T47D (cell line): ENCODE measurements at regions not wholly inside any gene's neighbourhood (a gene's known extent, or its start where the extent isn't known, plus 50 kb on each side); places are given as distances from the start of the nearest gene placed in this dataset.

Source experiments
- DNase-seq, 2 experiments: peaks; one replicate each; pipeline versions ENCODE4 v3.0.0 to v3.0.0-alpha.2; 2011 to 2012; ENCODE audit warnings: low read depth in 1 of 2, low spot score in 1 of 2
- JUND ChIP-seq: IDR thresholded peaks from 2 replicates; pipeline ENCODE4 v1.6.1; 2012; ENCODE audit warnings: low read depth
- in situ Hi-C: cut with HindIII; loops from 2 replicates; pipeline ENCODE4 v1.10.0; 2016; ENCODE audit warnings: low sequenced_read_pairs, low pct_unique_long_range_greater_than_20kb

DNA sequence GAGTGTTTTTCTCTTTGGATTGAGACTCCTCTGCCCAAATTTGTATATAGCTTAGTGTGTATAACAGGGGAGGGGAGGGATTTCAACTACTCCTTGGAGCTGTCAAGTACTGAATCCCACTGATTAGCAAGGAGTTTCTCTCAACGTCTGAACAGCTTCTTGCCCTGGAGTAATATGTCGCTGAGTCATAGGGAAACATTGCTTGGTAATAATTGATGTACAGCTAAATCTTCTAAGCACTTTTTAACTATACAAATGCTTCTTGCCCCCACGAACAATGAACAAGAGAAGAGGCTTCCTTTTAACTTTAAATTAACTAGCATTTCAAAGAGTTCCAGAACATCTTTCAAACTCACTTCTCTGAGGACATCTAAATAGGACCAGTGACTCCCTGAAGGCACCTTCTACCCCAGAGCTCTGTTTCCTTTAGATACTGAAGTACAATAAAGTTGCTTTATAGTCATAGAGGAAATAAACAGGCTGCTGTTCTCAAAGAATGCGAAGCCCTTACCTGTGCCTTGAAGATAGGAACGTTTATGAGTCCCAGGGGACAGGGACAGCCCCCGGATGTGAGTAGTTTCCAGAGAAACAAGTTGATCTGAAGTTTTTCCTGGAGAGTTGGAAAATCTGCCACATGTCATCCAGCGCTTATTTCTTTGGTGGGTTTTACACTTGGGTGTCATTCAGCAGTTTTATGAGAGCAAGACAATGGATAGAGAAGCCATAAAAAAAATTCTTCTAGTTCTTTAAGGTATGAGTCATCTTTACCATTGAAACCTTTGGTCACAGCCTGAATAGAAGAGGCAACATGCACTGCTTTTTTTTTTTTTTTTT, 462.5 kb upstream of the BTBD3 start:
- in situ Hi-C loops = no loop called here
- DNase-seq = peak in 1 of 2 experiments; percentile 29
- TF ChIP-seq JUND = no peak

DNA sequence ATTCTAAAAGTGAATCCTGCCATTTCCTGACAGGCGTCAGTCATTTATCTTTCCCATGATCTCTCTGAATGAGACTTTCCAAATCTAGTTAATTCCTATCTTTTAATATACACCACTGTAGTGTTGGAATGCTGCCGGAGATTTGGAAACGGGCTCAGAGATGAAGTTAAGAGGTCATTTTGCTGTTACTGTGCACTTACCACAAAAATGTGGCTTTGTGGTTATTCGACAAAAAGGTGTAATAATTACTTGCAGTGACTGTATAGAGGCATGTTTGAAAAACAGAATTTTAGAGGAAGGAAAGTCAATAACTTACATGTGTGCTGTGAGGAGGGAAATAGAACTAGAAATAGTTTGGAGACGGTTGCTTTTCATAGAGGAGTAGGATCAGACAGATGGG, 460.2 kb upstream of the BTBD3 start:
- no peak for TF ChIP-seq JUND
- in situ Hi-C loops = no loop called here
- no peak for DNase-seq

DNA sequence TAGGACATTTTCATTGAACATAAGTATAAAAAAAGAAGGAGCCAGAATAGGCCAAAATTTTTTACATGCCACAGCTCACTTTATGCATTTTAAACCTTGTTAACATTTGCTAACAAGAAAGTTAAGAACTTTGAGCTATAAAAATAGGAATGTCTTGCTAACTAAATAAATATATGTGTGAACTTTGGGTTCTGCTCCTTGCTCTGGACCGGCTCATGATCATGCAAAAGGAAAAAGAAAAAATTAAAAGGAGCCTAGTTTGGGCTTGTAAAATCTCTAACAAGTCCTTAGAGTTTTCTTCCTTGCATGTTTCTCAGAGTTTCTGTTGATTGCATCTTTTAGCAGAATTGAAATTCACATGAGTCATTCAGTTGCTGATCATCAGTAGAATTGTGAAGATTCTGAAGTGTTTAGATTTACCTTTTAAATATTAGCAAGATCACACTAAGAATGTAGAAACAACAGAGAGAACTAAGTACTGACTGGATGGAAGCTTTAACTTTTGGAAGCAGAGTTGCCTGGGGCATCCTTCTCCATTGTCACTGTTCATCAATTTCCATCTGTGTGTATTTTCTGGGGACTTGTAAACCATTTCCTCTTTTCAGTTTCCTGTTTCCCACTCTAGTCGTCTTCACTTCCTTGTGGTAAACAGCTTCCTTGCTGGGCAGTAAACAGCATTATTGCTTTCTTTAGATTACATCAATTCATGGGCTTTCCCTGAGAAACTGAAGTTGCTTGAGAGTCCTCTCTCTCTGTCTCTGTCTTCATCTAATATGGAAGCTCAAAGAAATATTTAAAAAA, 458.4 kb upstream of the BTBD3 start:
- in situ Hi-C loops = no loop called here
- DNase-seq = no peak
- TF ChIP-seq JUND = no peak

DNA sequence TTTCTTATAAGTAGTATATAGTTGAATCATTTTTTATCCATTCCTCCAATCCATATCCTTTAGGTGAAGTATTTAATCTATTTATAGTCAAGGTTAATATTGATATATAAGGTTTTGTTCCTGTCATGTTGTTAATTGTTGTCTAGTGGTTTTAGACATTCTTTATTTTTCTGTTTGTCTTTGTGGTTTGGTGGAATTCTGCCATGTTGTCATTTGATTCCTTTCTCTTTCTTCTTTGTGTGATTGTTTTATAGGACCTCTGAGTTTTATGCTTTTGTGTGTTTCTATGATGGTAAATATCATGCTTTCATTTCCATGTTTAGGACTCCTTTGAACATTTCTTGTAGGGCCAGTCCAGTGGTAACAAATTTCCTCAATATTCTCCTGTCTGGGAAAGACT, 450.3 kb upstream of the BTBD3 start:
- TF ChIP-seq JUND = no peak
- DNase-seq = no peak
- in situ Hi-C loops = no loop called here

DNA sequence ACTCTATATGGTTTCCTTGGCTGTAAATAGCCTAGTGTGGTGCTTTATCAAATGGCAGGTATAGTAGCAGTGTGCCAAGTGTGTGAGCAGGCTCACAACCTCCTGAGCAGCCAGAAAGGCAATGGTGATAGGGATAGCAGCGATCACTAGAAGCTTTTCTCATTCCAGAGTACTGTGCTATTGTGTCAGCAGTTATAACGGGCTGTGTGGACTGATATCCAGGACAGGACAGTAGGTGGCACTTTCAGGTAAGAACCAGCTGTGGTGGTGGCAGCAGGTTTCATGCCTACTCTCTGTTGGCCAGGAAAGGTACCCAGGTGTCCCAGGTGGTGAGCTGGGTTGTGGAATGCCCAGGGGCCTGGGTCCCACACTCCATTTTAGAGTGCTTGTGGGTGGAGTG, 448.8 kb upstream of the BTBD3 start:
- TF ChIP-seq JUND = no peak
- no peak for DNase-seq
- in situ Hi-C loops = no loop called here

DNA sequence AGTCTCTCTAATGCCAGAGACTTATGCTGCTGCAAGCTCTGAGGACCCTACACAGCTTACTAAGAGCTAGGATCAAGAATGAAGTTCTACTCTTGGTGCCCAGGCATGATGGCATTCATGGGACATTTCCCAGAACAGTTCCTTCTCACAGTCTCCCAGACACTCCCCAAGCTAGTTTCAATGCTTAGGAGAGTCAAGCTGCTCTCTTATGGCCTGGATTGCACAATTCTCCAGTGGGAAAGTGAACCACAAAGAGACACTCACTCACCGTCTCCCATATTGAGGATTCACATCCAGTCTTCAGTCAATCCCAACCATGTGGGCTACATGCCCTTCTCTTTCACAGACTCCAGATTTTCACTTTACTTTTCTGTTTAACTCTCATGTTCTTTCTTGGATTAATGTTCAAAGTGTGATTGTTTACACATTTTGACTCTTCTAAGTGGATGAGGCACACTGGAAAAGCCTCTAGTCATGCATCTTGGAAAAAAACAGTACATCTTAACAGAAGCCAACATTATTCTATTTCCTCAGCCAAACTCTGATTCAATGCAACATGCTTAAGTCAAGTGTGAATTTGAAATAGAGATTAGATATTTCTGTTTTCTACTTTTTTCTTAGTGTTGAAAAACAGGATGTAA, 447.8 kb upstream of the BTBD3 start:
- in situ Hi-C loops = no loop called here
- TF ChIP-seq JUND = no peak
- no peak for DNase-seq

DNA sequence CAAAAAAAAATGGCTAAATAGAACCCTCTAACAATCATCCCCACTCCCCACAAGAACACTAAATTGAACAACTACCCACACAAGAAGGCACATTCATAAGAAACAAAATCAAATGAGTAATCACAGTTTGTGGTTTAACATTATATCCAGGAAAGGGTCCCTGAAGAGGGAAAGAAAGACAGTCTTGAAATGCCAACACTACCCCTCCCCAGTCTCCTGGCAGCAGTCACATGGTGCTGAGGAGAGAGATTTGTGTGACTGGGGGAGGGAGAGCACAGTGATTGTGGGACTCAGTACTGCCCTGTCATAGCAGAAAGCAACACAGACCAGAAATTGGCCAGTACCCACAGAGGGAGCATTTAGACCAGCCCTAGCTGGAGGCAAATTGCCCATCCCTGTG, 443.7 kb upstream of the BTBD3 start:
- no peak for TF ChIP-seq JUND
- DNase-seq = no peak
- in situ Hi-C loops = no loop called here

DNA sequence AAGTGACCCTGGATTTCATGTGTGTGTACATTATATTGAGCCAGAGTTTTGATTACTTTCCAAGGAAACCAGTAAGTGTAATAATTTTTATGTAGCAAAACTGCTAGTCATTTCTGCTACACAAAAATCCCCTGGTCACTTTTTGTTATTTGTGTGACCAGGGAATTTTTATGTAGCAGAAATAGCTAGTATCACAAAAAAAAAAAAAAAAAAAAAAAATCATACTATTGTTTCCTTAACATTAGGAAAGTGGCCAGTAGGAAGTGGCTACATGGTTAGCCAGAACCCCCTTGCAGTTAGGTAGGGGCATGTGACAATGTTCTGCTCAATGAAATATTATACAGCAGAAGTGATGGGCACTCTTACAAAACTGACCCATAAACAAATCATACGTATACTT, 434.0 kb upstream of the BTBD3 start:
- no peak for DNase-seq
- in situ Hi-C loops = no loop called here
- no peak for TF ChIP-seq JUND

DNA sequence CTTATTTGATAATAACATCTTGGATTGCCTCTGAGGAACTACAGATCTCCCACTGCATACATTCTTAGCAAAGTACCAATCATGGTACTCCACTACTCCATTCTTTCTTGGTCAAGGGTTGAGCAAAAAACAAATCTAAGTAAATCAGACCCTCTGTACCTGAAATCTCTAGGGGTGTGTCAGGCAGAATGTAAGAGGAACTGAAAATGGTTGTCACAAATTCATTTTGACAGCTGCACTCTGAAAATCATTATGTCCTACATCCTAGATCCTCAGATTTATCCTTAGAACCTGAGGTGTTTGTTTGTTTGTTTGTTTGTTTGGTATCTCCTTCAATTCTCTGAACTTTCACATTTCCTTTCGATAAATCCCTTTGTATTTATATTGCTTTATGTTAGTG, 433.2 kb upstream of the BTBD3 start:
- DNase-seq = no peak
- no peak for TF ChIP-seq JUND
- in situ Hi-C loops = no loop called here

DNA sequence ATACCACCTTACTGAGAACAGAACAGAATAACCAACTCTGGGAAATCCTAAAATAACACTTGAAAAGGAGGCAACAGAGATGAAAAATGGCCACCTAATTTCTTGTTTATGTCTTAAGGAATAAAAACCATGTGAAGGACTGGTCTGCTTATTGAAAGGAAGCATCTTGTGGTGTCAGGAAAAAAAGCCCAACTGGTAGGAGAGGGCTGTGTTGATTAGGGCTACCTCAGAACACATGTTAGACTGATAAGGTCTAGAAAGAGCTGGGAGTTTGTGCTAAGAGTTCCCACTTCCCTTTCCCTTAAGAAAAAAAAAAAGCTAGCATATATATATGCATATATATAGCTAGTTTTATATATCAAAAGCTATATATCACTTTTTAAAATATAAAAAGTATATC, 425.3 kb upstream of the BTBD3 start:
- DNase-seq = no peak
- TF ChIP-seq JUND = no peak
- in situ Hi-C loops = no loop called here

DNA sequence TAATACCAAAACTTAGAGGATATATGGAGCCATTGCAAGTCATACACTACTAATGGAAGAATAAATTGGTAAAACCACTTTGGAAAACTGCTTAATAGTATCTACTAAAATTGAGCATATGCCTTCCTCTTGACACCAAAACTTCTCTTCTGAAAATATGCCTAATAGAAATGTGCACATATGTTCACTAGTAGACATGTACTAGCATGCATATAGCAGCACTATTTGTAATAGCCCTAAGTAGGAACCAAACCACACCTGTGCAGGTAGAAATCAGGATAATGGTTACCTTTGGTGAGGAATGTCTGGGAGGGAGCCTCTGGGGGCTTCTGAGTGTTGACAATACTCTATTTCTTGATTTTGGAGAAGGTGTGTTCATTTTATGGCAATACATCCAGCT, 424.8 kb upstream of the BTBD3 start:
- in situ Hi-C loops = no loop called here
- DNase-seq = no peak

DNA sequence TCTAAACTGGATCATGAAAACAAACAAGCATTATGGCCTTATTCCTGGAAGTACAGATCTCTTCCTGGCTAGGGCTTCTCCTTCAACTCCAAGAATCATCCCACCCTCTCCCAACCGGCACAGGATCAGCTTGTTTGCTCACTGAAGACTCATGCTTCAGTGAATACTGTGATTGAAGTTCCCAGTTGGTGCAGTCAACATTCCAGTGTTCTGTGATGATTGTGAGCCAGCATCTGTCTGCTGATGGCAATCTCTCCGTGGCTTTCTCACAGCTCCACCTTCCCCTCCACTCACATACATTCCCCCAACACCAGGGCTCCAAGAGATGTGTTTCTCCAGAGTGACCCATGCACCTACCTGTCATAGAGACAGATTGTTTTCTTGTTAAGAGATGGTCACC, 421.3 kb upstream of the BTBD3 start:
- no peak for TF ChIP-seq JUND
- DNase-seq = no peak
- in situ Hi-C loops = no loop called here

More for the DNA sequence above, 424.8 kb upstream of the BTBD3 start:
- TF ChIP-seq JUND = no peak

DNA sequence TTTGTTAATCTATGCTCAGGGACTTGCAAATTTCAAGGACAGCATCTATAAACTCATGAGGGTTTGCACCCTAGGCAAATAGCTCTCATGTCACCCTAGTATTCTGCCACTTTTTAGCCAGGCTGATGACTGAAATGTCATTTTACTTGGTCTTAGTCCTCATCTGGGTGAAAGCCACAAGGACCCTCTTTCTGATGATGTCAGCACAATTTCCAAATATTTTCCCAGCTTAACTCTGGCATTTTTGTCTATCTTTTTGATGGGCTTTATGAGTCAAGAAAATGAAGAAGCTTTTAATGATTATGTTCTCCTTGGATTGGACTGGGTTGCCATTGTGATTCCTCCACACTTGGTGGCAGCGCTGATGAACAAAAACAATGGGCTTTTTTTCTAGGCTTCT, 420.1 kb upstream of the BTBD3 start:
- no peak for DNase-seq

More for the DNA sequence above, 420.1 kb upstream of the BTBD3 start:
- in situ Hi-C loops = no loop called here
- no peak for TF ChIP-seq JUND
